Keratinocyte (primary cell): ENCODE measurements at regions not wholly inside any gene's neighbourhood (a gene's known extent, or its start where the extent isn't known, plus 50 kb on each side); places are given as distances from the start of the nearest gene placed in this dataset.

ENCODE experiments used
- CTCF ChIP-seq, 3 experiments: IDR thresholded peaks in 1 of 3; conservative IDR thresholded peaks in 1 of 3; optimal IDR thresholded peaks in 1 of 3; 2 replicates in 2 of 3; 3 replicates in 1 of 3; pipeline versions ENCODE3 to v1.5.1; 2011; ENCODE audit warnings: low read length in 3 of 3, mild to moderate bottlenecking in 3 of 3, moderate library complexity in 2 of 3, control low read depth in 1 of 3, inconsistent platforms in 1 of 3; ENCODE audit not compliant: insufficient read depth in 2 of 3; ENCODE audit errors: extremely low read depth in 1 of 3
- EZH2 ChIP-seq: IDR thresholded peaks from one replicate; pipeline ENCODE4 v1.6.1; 2012; ENCODE audit warnings: inconsistent platforms, mild to moderate bottlenecking, low read length, moderate library complexity

- no peak for TF ChIP-seq CTCF (optimal IDR thresholded peaks at IDR 0.05 in 1 of 3, IDR thresholded peaks at IDR 0.05 in 1 of 3, conservative IDR thresholded peaks at IDR 0.05 in 1 of 3; ENCODE audit: extremely low read depth in 1 of 3, insufficient read depth in 2 of 3, low read length in 3 of 3)
- TF ChIP-seq EZH2: no peak
These were observed 88.2 kb upstream of the SEPTIN5 start for GRCh38 chr22:19626042-19626587.
